WTC11 (cell line): ENCODE measurements at regions not wholly inside any gene's neighbourhood (a gene's known extent, or its start where the extent isn't known, plus 50 kb on each side); places are given as distances from the start of the nearest gene placed in this dataset.

Experiments
- CREM ChIP-seq: sonication (generic); formaldehyde crosslinking; IDR thresholded peaks from 2 replicates; pipeline ENCODE4 v1.8.1; 2022; ENCODE audit warnings: mild to moderate bottlenecking, missing genetic modification reagents, moderate library complexity
- MAX ChIP-seq: sonication (generic); formaldehyde crosslinking; IDR thresholded peaks from 2 replicates; pipeline ENCODE4 v1.8.0; 2022; ENCODE audit warnings: mild to moderate bottlenecking, missing genetic modification reagents

GRCh38 chr2:30392097-30392496 lies 54.9 kb upstream of the LCLAT1 start:
- TF ChIP-seq CREM (CRISPR knock-in tag) (no peak), MAX (CRISPR knock-in tag) (no peak)
